ENCODE measurements at regions not wholly inside any gene's neighbourhood (a gene's known extent, or its start where the extent isn't known, plus 50 kb on each side); places are given as distances from the start of the nearest gene placed in this dataset.

- DNase-seq (ENCODE audit: low read depth): peak; percentile 40
These were observed 162.2 kb downstream of the SREK1 start for GRCh38 chr5:66306105-66306843.

- peak; percentile 29 for DNase-seq (ENCODE audit: low read depth)
These were observed 162.8 kb downstream of the SREK1 start for GRCh38 chr5:66306844-66307315.

- peak; percentile 51 for DNase-seq (ENCODE audit: low read depth)
These were observed 163.6 kb downstream of the SREK1 start for GRCh38 chr5:66307647-66308241.

GRCh38 chr5:66312266-66312665 lies 168.2 kb downstream of the SREK1 start:
- DNase-seq (ENCODE audit: low read depth): no peak

- DNase-seq (ENCODE audit: low read depth): no peak
These were observed 171.7 kb downstream of the SREK1 start for GRCh38 chr5:66315784-66316183.

GRCh38 chr5:66322786-66323528 lies 178.9 kb downstream of the SREK1 start:
- DNase-seq (ENCODE audit: low read depth): no peak

- DNase-seq (ENCODE audit: low read depth): no peak
These were observed 179.4 kb downstream of the SREK1 start for GRCh38 chr5:66323529-66323895.

GRCh38 chr5:66324357-66324756 lies 180.3 kb downstream of the SREK1 start:
- DNase-seq (ENCODE audit: low read depth): no peak

- no peak for DNase-seq (ENCODE audit: low read depth)
These were observed 182.2 kb downstream of the SREK1 start for GRCh38 chr5:66326276-66326675.

- no peak for DNase-seq (ENCODE audit: low read depth)
These were observed 182.9 kb downstream of the SREK1 start for GRCh38 chr5:66327008-66327407.

- no peak for DNase-seq (ENCODE audit: low read depth)
These were observed 185.0 kb downstream of the SREK1 start for GRCh38 chr5:66329078-66329477.

- DNase-seq (ENCODE audit: low read depth): no peak
These were observed 189.1 kb downstream of the SREK1 start for GRCh38 chr5:66333192-66333591.

- DNase-seq (ENCODE audit: low read depth): no peak
These were observed 193.6 kb downstream of the SREK1 start for GRCh38 chr5:66337626-66338226.

GRCh38 chr5:66338828-66339227 lies 194.7 kb downstream of the SREK1 start:
- no peak for DNase-seq (ENCODE audit: low read depth)

GRCh38 chr5:66339896-66340295 lies 195.8 kb downstream of the SREK1 start:
- no peak for DNase-seq (ENCODE audit: low read depth)

- no peak for DNase-seq (ENCODE audit: low read depth)
These were observed 196.7 kb downstream of the SREK1 start for GRCh38 chr5:66340786-66341185.

- no peak for DNase-seq (ENCODE audit: low read depth)
These were observed 198.3 kb downstream of the SREK1 start for GRCh38 chr5:66342341-66342880.

- DNase-seq (ENCODE audit: low read depth): no peak
These were observed 199.4 kb downstream of the SREK1 start for GRCh38 chr5:66343370-66344071.

GRCh38 chr5:66344544-66344943 lies 200.4 kb downstream of the SREK1 start:
- DNase-seq (ENCODE audit: low read depth): no peak

GRCh38 chr5:66345281-66345680 lies 201.2 kb downstream of the SREK1 start:
- no peak for DNase-seq (ENCODE audit: low read depth)

- DNase-seq (ENCODE audit: low read depth): no peak
These were observed 202.8 kb downstream of the SREK1 start for GRCh38 chr5:66346869-66347268.
